K562 (cell line): ENCODE measurements at regions not wholly inside any gene's neighbourhood (a gene's known extent, or its start where the extent isn't known, plus 50 kb on each side); places are given as distances from the start of the nearest gene placed in this dataset.

Source experiments
- ATAC-seq: fragments of 200-7000 bp; cut with Tn5 transposase; 3 replicates; pipeline ENCODE4 v1.9.1; 2020; ENCODE audit warnings: moderate library complexity
- BruUV-seq: library from RNA; stranded (reverse); fragments of 400-500 nt; replicated peaks from 2 replicates; lab custom pipeline; 2021; lab: Mats Ljungman, UMichigan
- CTCF ChIA-PET: fragments of 300-600 bp; formaldehyde crosslinking; extraction: SDS; loops from one replicate; lab custom pipeline; 2021; ENCODE audit warnings: low intra/inter-chr PET ratio; lab: Yijun Ruan, JAX
- POLR2A ChIA-PET: fragments of 300-600, 350-650 bp; sonication (Branson Sonifier 250); formaldehyde crosslinking; extraction: SDS; loops from one replicate; lab custom pipeline; 2021; ENCODE audit warnings: antibody characterized with exemption, inconsistent platforms; lab: Yijun Ruan, JAX
- DNase-seq, 4 experiments: peaks; one replicate each; pipeline versions ENCODE4 v3.0.0 to v3.0.0-alpha.2; 2011 to 2018; ENCODE audit warnings: low spot score in 3 of 4, mixed read lengths in 3 of 4; ENCODE audit errors: extremely low read depth in 1 of 4
- FAIRE-seq: peaks from 2 replicates; lab custom pipeline; 2011; peaks lifted over from hg19 to GRCh38; lab: Jason Lieb, UNC
- H2AFZ ChIP-seq: 2 replicates; pipeline ENCODE4 v1.6.0; 2011; ENCODE audit warnings: low read depth, low read length, control low read depth, inconsistent platforms
- H3K27ac ChIP-seq: fragments of 200-600 bp; 3 replicates; pipeline ENCODE4 v1.8.0; 2011; ENCODE audit warnings: low read depth, mild to moderate bottlenecking, control low read depth, inconsistent platforms, low read length, moderate library complexity, mixed read lengths; ENCODE audit errors: extremely low read depth
- H3K27me3 ChIP-seq, 2 experiments: fragments of 300-600 bp in 1 of 2; 2 replicates in 1 of 2; 3 replicates in 1 of 2; pipeline versions ENCODE4 v1.6.0 to v1.8.0; 2011; ENCODE audit warnings: inconsistent platforms in 2 of 2, low read length in 2 of 2, mild to moderate bottlenecking in 1 of 2, mixed read lengths in 1 of 2, moderate library complexity in 1 of 2; ENCODE audit not compliant: control insufficient read depth in 2 of 2, insufficient read depth in 2 of 2
- H3K36me3 ChIP-seq: fragments of 300-600 bp; 3 replicates; pipeline ENCODE4 v1.8.0; 2011; ENCODE audit warnings: mild to moderate bottlenecking, low read length, inconsistent platforms; ENCODE audit not compliant: control insufficient read depth, insufficient read depth
- H3K4me1 ChIP-seq, 2 experiments: fragments of 200-600 bp in 1 of 2; replicated peaks in 1 of 2; 2 replicates in 1 of 2; 3 replicates in 1 of 2; pipeline versions ENCODE4 v1.5.1 to v1.8.0; 2011; ENCODE audit warnings: inconsistent platforms in 2 of 2, low read length in 2 of 2, mild to moderate bottlenecking in 1 of 2, mixed read lengths in 1 of 2, moderate library complexity in 1 of 2; ENCODE audit not compliant: control insufficient read depth in 2 of 2, insufficient read depth in 2 of 2
- H3K4me2 ChIP-seq: 2 replicates; pipeline ENCODE4 v1.6.1; 2011; ENCODE audit warnings: low read length, control low read depth, inconsistent platforms, mixed read lengths; ENCODE audit not compliant: insufficient read depth
- H3K4me3 ChIP-seq: fragments of 200-600 bp; sonication (generic), shearing (Covaris generic); 2 replicates; pipeline ENCODE4 v1.5.1; 2016; ENCODE audit warnings: control low read depth, inconsistent platforms
- H3K79me2 ChIP-seq: fragments of 200-600 bp; 3 replicates; pipeline ENCODE4 v1.8.0; 2011; ENCODE audit warnings: low read length, inconsistent platforms; ENCODE audit not compliant: control insufficient read depth, insufficient read depth
- H3K9ac ChIP-seq, 2 experiments: 2 replicates each; pipeline versions ENCODE4 v1.6.0 to v1.6.1; 2011; ENCODE audit warnings: low read depth in 2 of 2, low read length in 2 of 2, control low read depth in 1 of 2, inconsistent platforms in 1 of 2, mild to moderate bottlenecking in 1 of 2, mixed read lengths in 1 of 2; ENCODE audit not compliant: insufficient read depth in 1 of 2
- H3K9me1 ChIP-seq: one replicate; pipeline ENCODE4 v1.6.0; 2011; ENCODE audit warnings: inconsistent platforms, mild to moderate bottlenecking, low read length, moderate library complexity; ENCODE audit not compliant: control insufficient read depth, insufficient read depth
- H3K9me3 ChIP-seq: replicated peaks from 2 replicates; pipeline ENCODE4 v1.5.1; 2011; ENCODE audit warnings: low read depth, low read length, inconsistent platforms; ENCODE audit not compliant: control insufficient read depth, insufficient read depth
- H4K20me1 ChIP-seq: replicated peaks from 2 replicates; pipeline ENCODE4 v1.6.1; 2011; ENCODE audit warnings: low read length, inconsistent platforms, mixed read lengths; ENCODE audit not compliant: control insufficient read depth, insufficient read depth
- ATF7 ChIP-seq: fragments of 450-650 bp; IDR thresholded peaks from 2 replicates; pipeline ENCODE4 v1.7.1; 2014; ENCODE audit warnings: mild to moderate bottlenecking, moderate library complexity
- ETS2 ChIP-seq: IDR thresholded peaks from 2 replicates; pipeline ENCODE4 v1.6.1; 2016; ENCODE audit warnings: borderline replicate concordance, missing genetic modification characterization, mild to moderate bottlenecking, moderate library complexity, missing compliant biosample characterization; ENCODE audit not compliant: poor library complexity, severe bottlenecking
- NR3C1 ChIP-seq: sonication (generic); formaldehyde crosslinking; IDR thresholded peaks from 2 replicates; pipeline ENCODE4 v1.8.1; 2022; ENCODE audit warnings: missing genetic modification reagents
- SOX6 ChIP-seq: fragments of 450-650 bp; IDR thresholded peaks from 2 replicates; pipeline ENCODE4 v1.6.1; 2014; ENCODE audit warnings: mild to moderate bottlenecking
- THRA ChIP-seq: fragments of 450-650 bp; IDR thresholded peaks from 2 replicates; pipeline ENCODE4 v1.6.1; 2017; ENCODE audit warnings: mild to moderate bottlenecking, moderate library complexity
- ZBTB26 ChIP-seq: fragments of 450-650 bp; formaldehyde crosslinking; IDR thresholded peaks from 2 replicates; pipeline ENCODE4 v1.4.0; 2022; ENCODE audit warnings: missing genetic modification characterization
- ZC3H11A ChIP-seq: IDR thresholded peaks from 2 replicates; pipeline ENCODE4 v1.6.1; 2012; ENCODE audit warnings: low read depth, low read length, improper control_type of control experiment
- ZNF184 ChIP-seq: sonication (generic); formaldehyde crosslinking; IDR thresholded peaks from 2 replicates; pipeline ENCODE4 v1.5.0; 2020; ENCODE audit warnings: missing genetic modification reagents
- ZNF263 ChIP-seq: sonication (generic); formaldehyde crosslinking; IDR thresholded peaks from 2 replicates; pipeline ENCODE4 v1.8.0; 2022; ENCODE audit warnings: mild to moderate bottlenecking, missing genetic modification reagents, borderline replicate concordance
- ZNF277 ChIP-seq: fragments of 250-450 bp; sonication (Bioruptor Pico); IDR thresholded peaks from 2 replicates; pipeline ENCODE4 v1.8.0; 2022; ENCODE audit warnings: inconsistent platforms, mild to moderate bottlenecking, moderate library complexity, borderline replicate concordance
- ZSCAN32 ChIP-seq: fragments of 450-650 bp; formaldehyde crosslinking; IDR thresholded peaks from 2 replicates; pipeline ENCODE4 v1.4.0; 2020; ENCODE audit warnings: mild to moderate bottlenecking, moderate library complexity
- WGBS: fragments of 100-300 bp; shearing (Covaris generic); methylation state at CpG from one replicate; pipeline ENCODE4 v1.1.6; 2016; ENCODE audit warnings: low coverage, mixed read lengths; ENCODE audit not compliant: insufficient coverage; ENCODE audit errors: missing lambda C conversion rate; 5-methylcytosine and 5-hydroxymethylcytosine counted together
- in situ Hi-C: fragments of 300-500 bp; cut with MboI; formaldehyde crosslinking; loops from 4 replicates; pipeline ENCODE4 v1.15.0; 2018; ENCODE audit warnings: inconsistent platforms, mixed read lengths
- intact Hi-C: fragments of 100-400 bp; cut with micrococcal nuclease; formaldehyde crosslinking; loops from 2 replicates; pipeline ENCODE4 v1.14.2; 2022

- TF ChIP-seq ZNF277 (CRISPR knock-in tag) = no peak
- no peak for TF ChIP-seq ZNF184 (CRISPR knock-in tag)
- TF ChIP-seq ZNF263 (CRISPR knock-in tag) = no peak
- no peak for TF ChIP-seq ETS2 (tag)
- TF ChIP-seq NR3C1 (CRISPR knock-in tag) = no peak
- TF ChIP-seq ZC3H11A = no peak
- TF ChIP-seq ZSCAN32 = no peak
- no peak for TF ChIP-seq THRA
- TF ChIP-seq, all 486 proteins: peak for 0
Observed at GRCh38 chr16:64455275-64455674, 666.6 kb downstream of the CDH11 start (continued).

- no peaks in the 10 kb centered on the region for H3K9me1 ChIP-seq
- ATAC-seq (no peak), DNase-seq (no peak), FAIRE-seq (no peak)
- intact Hi-C loops = no loop called here
- peaks cover 3% of the 10 kb centered on the region for H3K9me3 ChIP-seq
- WGBS = 0% methylated on average over 2 of the region's 2 CpGs
- H3K27me3 ChIP-seq = no peaks in the 10 kb centered on the region
- in situ Hi-C loops = no loop called here
- no peak overlapping the region for H3K27ac ChIP-seq
- H3K4me1 ChIP-seq = no peaks in the 10 kb centered on the region
- CTCF ChIA-PET = no interaction called here
- no peaks in the 10 kb centered on the region for H4K20me1 ChIP-seq
- no peak overlapping the region for H3K4me3 ChIP-seq
- no peaks in the 10 kb centered on the region for H3K79me2 ChIP-seq
- no peaks in the 10 kb centered on the region for H3K36me3 ChIP-seq
- no peak overlapping the region for H3K4me2 ChIP-seq
- no peak for TF ChIP-seq SOX6
- TF ChIP-seq ATF7 = no peak
- TF ChIP-seq NR3C1 (CRISPR knock-in tag) = no peak
- no peak for TF ChIP-seq ZBTB26 (CRISPR knock-in tag)
- BruUV-seq = no TSS peak
- no peak overlapping the region for H3K9ac ChIP-seq
- H2AFZ ChIP-seq = no peak overlapping the region
- POLR2A ChIA-PET = no interaction called here
Observed at GRCh38 chr16:64453646-64454045, 668.2 kb downstream of the CDH11 start.
